ENCODE measurements at regions not wholly inside any gene's neighbourhood (a gene's known extent, or its start where the extent isn't known, plus 50 kb on each side); places are given as distances from the start of the nearest gene placed in this dataset.

GRCh38 chrX:128975745-128976144 is 547.5 kb downstream of the SMARCA1 start:
- TF ChIP-seq EZH2 (IDR thresholded peaks at IDR 0.05) (no peak), POLR2AphosphoS5 (IDR thresholded peaks at IDR 0.05; ENCODE audit: borderline replicate concordance, low read depth, low read length) (no peak)

Data from SK-N-MC (cell line).